ENCODE measurements at regions not wholly inside any gene's neighbourhood (a gene's known extent, or its start where the extent isn't known, plus 50 kb on each side); places are given as distances from the start of the nearest gene placed in this dataset.

DNA sequence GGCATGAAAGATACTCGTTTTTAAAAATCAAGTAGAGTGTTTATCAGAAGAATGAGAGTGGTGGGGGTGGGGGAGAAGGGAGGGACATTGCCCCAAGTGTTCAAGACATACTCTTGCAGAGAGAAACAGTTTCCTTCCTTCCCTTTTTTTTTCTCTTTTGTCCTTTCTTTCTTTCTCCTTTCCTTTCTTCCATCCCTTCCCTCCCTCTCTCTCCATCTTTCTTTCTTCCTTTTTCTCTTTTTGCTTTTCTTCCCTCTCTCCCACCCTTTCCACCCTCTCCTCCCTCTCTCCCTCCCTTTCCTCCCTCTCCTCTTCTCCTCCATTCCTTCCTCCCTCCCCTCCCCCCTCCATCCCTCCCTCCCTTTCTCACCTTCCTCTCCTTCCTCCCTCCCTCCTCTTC lies 478.3 kb upstream of the EDIL3 start:
- TF ChIP-seq, protein P1, sequence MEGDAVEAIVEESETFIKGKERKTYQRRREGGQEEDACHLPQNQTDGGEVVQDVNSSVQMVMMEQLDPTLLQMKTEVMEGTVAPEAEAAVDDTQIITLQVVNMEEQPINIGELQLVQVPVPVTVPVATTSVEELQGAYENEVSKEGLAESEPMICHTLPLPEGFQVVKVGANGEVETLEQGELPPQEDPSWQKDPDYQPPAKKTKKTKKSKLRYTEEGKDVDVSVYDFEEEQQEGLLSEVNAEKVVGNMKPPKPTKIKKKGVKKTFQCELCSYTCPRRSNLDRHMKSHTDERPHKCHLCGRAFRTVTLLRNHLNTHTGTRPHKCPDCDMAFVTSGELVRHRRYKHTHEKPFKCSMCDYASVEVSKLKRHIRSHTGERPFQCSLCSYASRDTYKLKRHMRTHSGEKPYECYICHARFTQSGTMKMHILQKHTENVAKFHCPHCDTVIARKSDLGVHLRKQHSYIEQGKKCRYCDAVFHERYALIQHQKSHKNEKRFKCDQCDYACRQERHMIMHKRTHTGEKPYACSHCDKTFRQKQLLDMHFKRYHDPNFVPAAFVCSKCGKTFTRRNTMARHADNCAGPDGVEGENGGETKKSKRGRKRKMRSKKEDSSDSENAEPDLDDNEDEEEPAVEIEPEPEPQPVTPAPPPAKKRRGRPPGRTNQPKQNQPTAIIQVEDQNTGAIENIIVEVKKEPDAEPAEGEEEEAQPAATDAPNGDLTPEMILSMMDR (IDR thresholded peaks at IDR 0.05), result no peak
- no peak for TF ChIP-seq POLR2A (IDR thresholded peaks at IDR 0.05)
